GM19351 (cell line): ENCODE measurements at regions not wholly inside any gene's neighbourhood (a gene's known extent, or its start where the extent isn't known, plus 50 kb on each side); places are given as distances from the start of the nearest gene placed in this dataset.

Experiments used
- ATAC-seq: cut with Tn5 transposase; IDR thresholded peaks from one replicate; pipeline ENCODE4 v1.9.1; 2021; ENCODE audit warnings: mild to moderate bottlenecking, moderate library complexity; ENCODE audit not compliant: unreplicated experiment

- no peak for ATAC-seq
Observed at GRCh38 chr4:100809506-100809905, 291.7 kb upstream of the EMCN start.

- ATAC-seq, result no peak
Observed at GRCh38 chr4:100806988-100807387, 289.2 kb upstream of the EMCN start.

- ATAC-seq, result no peak
Observed at GRCh38 chr4:100805538-100805937, 287.7 kb upstream of the EMCN start.

- no peak for ATAC-seq
Observed at GRCh38 chr4:100804576-100805360, 286.9 kb upstream of the EMCN start.

GRCh38 chr4:100803751-100804150 lies 285.9 kb upstream of the EMCN start:
- no peak for ATAC-seq

- ATAC-seq, result no peak
Observed at GRCh38 chr4:100799761-100800539, 282.1 kb upstream of the EMCN start.

GRCh38 chr4:100797791-100798190 lies 280.0 kb upstream of the EMCN start:
- no peak for ATAC-seq

- ATAC-seq, result no peak
Observed at GRCh38 chr4:100797356-100797755, 279.5 kb upstream of the EMCN start.

- no peak for ATAC-seq
Observed at GRCh38 chr4:100796332-100796731, 278.5 kb upstream of the EMCN start.

- no peak for ATAC-seq
Observed at GRCh38 chr4:100795581-100795980, 277.8 kb upstream of the EMCN start.

- no peak for ATAC-seq
Observed at GRCh38 chr4:100790836-100791615, 273.2 kb upstream of the EMCN start.

- ATAC-seq, result no peak
Observed at GRCh38 chr4:100789991-100790390, 272.2 kb upstream of the EMCN start.

GRCh38 chr4:100786481-100786880 lies 268.7 kb upstream of the EMCN start:
- ATAC-seq, result no peak

GRCh38 chr4:100782356-100782755 lies 264.5 kb upstream of the EMCN start:
- no peak for ATAC-seq

- ATAC-seq, result no peak
Observed at GRCh38 chr4:100781435-100781834, 263.6 kb upstream of the EMCN start.

GRCh38 chr4:100780126-100780525 lies 262.3 kb upstream of the EMCN start:
- no peak for ATAC-seq

- no peak for ATAC-seq
Observed at GRCh38 chr4:100778431-100778830, 260.6 kb upstream of the EMCN start.

- no peak for ATAC-seq
Observed at GRCh38 chr4:100762738-100763137, 244.9 kb upstream of the EMCN start.

GRCh38 chr4:100754751-100755150 lies 236.9 kb upstream of the EMCN start:
- ATAC-seq, result no peak

GRCh38 chr4:100746141-100746739 lies 228.4 kb upstream of the EMCN start:
- ATAC-seq, result no peak

- peak; percentile 53 for ATAC-seq
Observed at GRCh38 chr4:100742045-100742444, 224.2 kb upstream of the EMCN start.
